Astrocyte (in vitro differentiated cells and primary cell): ENCODE measurements at regions not wholly inside any gene's neighbourhood (a gene's known extent, or its start where the extent isn't known, plus 50 kb on each side); places are given as distances from the start of the nearest gene placed in this dataset.

Source experiments
- DNase-seq: peaks from one replicate; pipeline ENCODE4 v3.0.0-alpha.2; 2010; ENCODE audit warnings: low read depth
- FAIRE-seq: peaks from 2 replicates; lab custom pipeline; 2011; peaks lifted over from hg19 to GRCh38; lab: Jason Lieb, UNC
- H2AFZ ChIP-seq: 2 replicates; pipeline ENCODE4 v1.6.0; 2012; ENCODE audit warnings: low read depth, low read length, inconsistent platforms
- H3K27ac ChIP-seq: 2 replicates; pipeline ENCODE4 v1.5.1; 2011; ENCODE audit warnings: low read depth, low read length, inconsistent platforms
- H3K27me3 ChIP-seq: 2 replicates; pipeline ENCODE4 v1.6.0; 2011; ENCODE audit warnings: low read length, inconsistent platforms; ENCODE audit not compliant: insufficient read depth
- H3K36me3 ChIP-seq: 2 replicates; pipeline ENCODE4 v1.5.1; 2011; ENCODE audit warnings: low read length, inconsistent platforms; ENCODE audit not compliant: insufficient read depth
- H3K4me1 ChIP-seq: 2 replicates; pipeline ENCODE4 v1.5.1; 2011; ENCODE audit warnings: low read length, inconsistent platforms; ENCODE audit not compliant: insufficient read depth
- H3K4me2 ChIP-seq: 2 replicates; pipeline ENCODE4 v1.6.0; 2012; ENCODE audit warnings: low read length, inconsistent platforms
- H3K4me3 ChIP-seq: 2 replicates; pipeline ENCODE4 v1.5.1; 2011; ENCODE audit warnings: low read depth, mild to moderate bottlenecking, low read length, inconsistent platforms; ENCODE audit not compliant: insufficient read depth
- H3K79me2 ChIP-seq: 2 replicates; pipeline ENCODE4 v1.6.0; 2012; ENCODE audit warnings: mild to moderate bottlenecking, low read length, inconsistent platforms; ENCODE audit not compliant: insufficient read depth
- H3K9ac ChIP-seq: 2 replicates; pipeline ENCODE4 v1.6.0; 2012; ENCODE audit warnings: mild to moderate bottlenecking, low read length, inconsistent platforms
- H3K9me3 ChIP-seq: 2 replicates; pipeline ENCODE4 v1.5.1; 2012; ENCODE audit warnings: low read depth, mild to moderate bottlenecking, low read length, inconsistent platforms; ENCODE audit not compliant: insufficient read depth
- H4K20me1 ChIP-seq: 2 replicates; pipeline ENCODE4 v1.6.0; 2012; ENCODE audit warnings: low read length, inconsistent platforms; ENCODE audit not compliant: insufficient read depth
- H3K27ac Mint-ChIP-seq: one replicate; pipeline ENCODE4 v1.8.0; 2021; ENCODE audit warnings: mild to moderate bottlenecking, mixed read lengths; ENCODE audit not compliant: unreplicated experiment
- H3K27me3 Mint-ChIP-seq: one replicate; pipeline ENCODE4 v1.8.0; 2021; ENCODE audit warnings: low read depth, mixed read lengths; ENCODE audit not compliant: unreplicated experiment
- H3K36me3 Mint-ChIP-seq: one replicate; pipeline ENCODE4 v1.8.0; 2021; ENCODE audit warnings: low read depth, mixed read lengths; ENCODE audit not compliant: unreplicated experiment
- H3K4me1 Mint-ChIP-seq: one replicate; pipeline ENCODE4 v1.8.0; 2021; ENCODE audit warnings: low read depth, mixed read lengths; ENCODE audit not compliant: unreplicated experiment
- H3K4me3 Mint-ChIP-seq: one replicate; pipeline ENCODE4 v1.8.0; 2021; ENCODE audit warnings: mild to moderate bottlenecking, moderate library complexity, mixed read lengths; ENCODE audit not compliant: unreplicated experiment
- H3K9me3 Mint-ChIP-seq: one replicate; pipeline ENCODE4 v1.8.0; 2021; ENCODE audit warnings: mild to moderate bottlenecking, mixed read lengths; ENCODE audit not compliant: unreplicated experiment
- EZH2 ChIP-seq: IDR thresholded peaks from 2 replicates; pipeline ENCODE4 v1.6.1; 2012; ENCODE audit warnings: mild to moderate bottlenecking, low read length, inconsistent platforms; ENCODE audit not compliant: insufficient read depth
- TF ChIP-seq, protein P1 (sequence below): IDR thresholded peaks from 2 replicates; pipeline ENCODE4 v1.5.1; 2011; ENCODE audit warnings: low read depth, mild to moderate bottlenecking, inconsistent platforms, low read length, moderate library complexity; ENCODE audit not compliant: insufficient read depth

DNA sequence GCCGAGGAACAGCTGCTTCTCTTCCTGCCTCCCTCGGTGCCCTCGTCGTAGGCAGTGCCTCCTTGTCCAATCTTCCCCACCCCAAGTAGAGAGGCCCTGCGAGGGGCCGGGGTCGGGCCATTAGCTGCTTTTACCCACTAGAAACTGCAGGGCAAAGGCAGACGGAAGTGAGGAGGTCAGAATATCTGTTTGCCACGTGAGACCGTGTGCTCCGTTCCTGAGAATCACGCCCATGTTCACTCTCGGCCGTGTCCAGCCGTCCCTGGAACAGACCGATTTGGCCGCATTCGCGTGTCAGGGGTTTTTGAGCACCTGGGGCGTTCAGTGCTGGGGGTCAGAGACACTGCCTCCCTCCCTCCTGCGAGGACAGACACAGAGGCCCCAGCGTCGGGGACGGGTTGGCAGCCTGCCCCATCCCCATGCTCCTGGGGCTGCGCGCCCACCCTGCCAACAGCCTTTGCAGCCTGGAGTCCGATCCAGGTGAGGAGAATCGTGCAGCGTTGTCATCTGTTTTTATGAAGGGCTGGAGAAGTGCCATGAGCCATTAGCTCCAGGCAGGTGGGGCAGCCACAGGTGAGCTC, 982.2 kb downstream of the BRD1 start:
- H2AFZ ChIP-seq: no peak overlapping the region
- no peaks in the 10 kb centered on the region for H4K20me1 ChIP-seq
- no peaks in the 10 kb centered on the region for H3K27me3 ChIP-seq
- H3K9me3 ChIP-seq: no peaks in the 10 kb centered on the region
- H3K9ac ChIP-seq: no peak overlapping the region
- no peak overlapping the region for H3K27ac ChIP-seq
- no peaks in the 10 kb centered on the region for H3K4me1 Mint-ChIP-seq
- no peaks in the 10 kb centered on the region for H3K4me1 ChIP-seq
- TF ChIP-seq, protein P1, sequence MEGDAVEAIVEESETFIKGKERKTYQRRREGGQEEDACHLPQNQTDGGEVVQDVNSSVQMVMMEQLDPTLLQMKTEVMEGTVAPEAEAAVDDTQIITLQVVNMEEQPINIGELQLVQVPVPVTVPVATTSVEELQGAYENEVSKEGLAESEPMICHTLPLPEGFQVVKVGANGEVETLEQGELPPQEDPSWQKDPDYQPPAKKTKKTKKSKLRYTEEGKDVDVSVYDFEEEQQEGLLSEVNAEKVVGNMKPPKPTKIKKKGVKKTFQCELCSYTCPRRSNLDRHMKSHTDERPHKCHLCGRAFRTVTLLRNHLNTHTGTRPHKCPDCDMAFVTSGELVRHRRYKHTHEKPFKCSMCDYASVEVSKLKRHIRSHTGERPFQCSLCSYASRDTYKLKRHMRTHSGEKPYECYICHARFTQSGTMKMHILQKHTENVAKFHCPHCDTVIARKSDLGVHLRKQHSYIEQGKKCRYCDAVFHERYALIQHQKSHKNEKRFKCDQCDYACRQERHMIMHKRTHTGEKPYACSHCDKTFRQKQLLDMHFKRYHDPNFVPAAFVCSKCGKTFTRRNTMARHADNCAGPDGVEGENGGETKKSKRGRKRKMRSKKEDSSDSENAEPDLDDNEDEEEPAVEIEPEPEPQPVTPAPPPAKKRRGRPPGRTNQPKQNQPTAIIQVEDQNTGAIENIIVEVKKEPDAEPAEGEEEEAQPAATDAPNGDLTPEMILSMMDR: no peak
- no peak for TF ChIP-seq EZH2
- no peak overlapping the region for H3K4me3 ChIP-seq
- DNase-seq (no peak), FAIRE-seq (no peak)
- H3K4me2 ChIP-seq: no peak overlapping the region
- H3K9me3 Mint-ChIP-seq: peaks cover 2% of the 10 kb centered on the region
- H3K27ac Mint-ChIP-seq: no peak overlapping the region
- H3K4me3 Mint-ChIP-seq: no peak overlapping the region
- H3K79me2 ChIP-seq: no peaks in the 10 kb centered on the region
- no peaks in the 10 kb centered on the region for H3K36me3 ChIP-seq
- H3K27me3 Mint-ChIP-seq: peaks cover 55% of the 10 kb centered on the region
- peaks cover 1% of the 10 kb centered on the region for H3K36me3 Mint-ChIP-seq

GRCh38 chr22:48844056-48844675, 983.5 kb downstream of the BRD1 start:
- Histone ChIP-seq H3K79me2 (no peaks in the 10 kb centered on the region), H3K4me3 (no peak overlapping the region), H3K27me3 (no peaks in the 10 kb centered on the region), H2AFZ (no peak overlapping the region), H3K4me1 (no peaks in the 10 kb centered on the region), H3K27ac (no peak overlapping the region), H3K9me3 (no peaks in the 10 kb centered on the region), H4K20me1 (no peaks in the 10 kb centered on the region), H3K36me3 (no peaks in the 10 kb centered on the region), H3K9ac (no peak overlapping the region), H3K4me2 (no peak overlapping the region)
- Mint-ChIP-seq H3K4me1 (no peaks in the 10 kb centered on the region), H3K27me3 (peaks cover 48% of the 10 kb centered on the region), H3K27ac (no peak overlapping the region), H3K36me3 (peaks cover 1% of the 10 kb centered on the region), H3K4me3 (no peak overlapping the region), H3K9me3 (peaks cover 2% of the 10 kb centered on the region)
- DNase-seq (no peak), FAIRE-seq (no peak)
- no peak for TF ChIP-seq EZH2
- TF ChIP-seq, protein P1: no peak

DNA sequence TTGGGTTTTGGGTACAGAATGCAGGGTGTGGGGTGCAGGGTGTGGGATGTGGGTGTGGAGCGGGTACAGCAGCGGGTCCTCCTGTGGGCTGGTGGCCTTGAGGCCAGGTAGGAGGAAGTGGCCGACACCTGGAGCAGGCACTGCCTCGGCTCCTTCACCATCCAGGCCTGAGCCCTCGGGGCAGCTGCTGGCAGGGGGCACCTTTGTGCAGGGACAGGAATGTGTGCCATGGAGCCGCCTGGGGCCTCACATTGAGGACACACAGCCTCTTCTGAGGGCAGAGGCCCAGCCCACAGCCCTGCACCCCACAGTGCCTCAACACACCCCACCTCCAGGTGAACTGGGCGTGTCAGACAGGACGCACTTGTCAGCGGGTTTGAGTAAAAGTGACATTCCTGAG, 984.0 kb downstream of the BRD1 start:
- H3K79me2 ChIP-seq: no peaks in the 10 kb centered on the region
- FAIRE-seq (no peak), DNase-seq (no peak)
- peaks cover 48% of the 10 kb centered on the region for H3K27me3 Mint-ChIP-seq
- no peaks in the 10 kb centered on the region for H4K20me1 ChIP-seq
- no peak overlapping the region for H3K4me3 Mint-ChIP-seq
- no peak for TF ChIP-seq EZH2
- TF ChIP-seq, protein P1: no peak
- H3K36me3 Mint-ChIP-seq: peaks cover 1% of the 10 kb centered on the region
- H3K9me3 Mint-ChIP-seq: peaks cover 2% of the 10 kb centered on the region
- no peak overlapping the region for H3K4me2 ChIP-seq
- no peaks in the 10 kb centered on the region for H3K9me3 ChIP-seq
- H3K9ac ChIP-seq: no peak overlapping the region
- H3K27ac ChIP-seq: no peak overlapping the region
- H3K36me3 ChIP-seq: no peaks in the 10 kb centered on the region
- no peak overlapping the region for H3K27ac Mint-ChIP-seq
- no peaks in the 10 kb centered on the region for H3K27me3 ChIP-seq
- H3K4me3 ChIP-seq: no peak overlapping the region
- no peaks in the 10 kb centered on the region for H3K4me1 ChIP-seq
- no peaks in the 10 kb centered on the region for H3K4me1 Mint-ChIP-seq
- H2AFZ ChIP-seq: no peak overlapping the region
